Spleen (tissue), 11 donors: ENCODE measurements at regions not wholly inside any gene's neighbourhood (a gene's known extent, or its start where the extent isn't known, plus 50 kb on each side); places are given as distances from the start of the nearest gene placed in this dataset.
"Not testable (repeated sequence)": the region's sequence is repeated elsewhere in the genome, so short reads cannot be mapped to it uniquely, and the experiment has no call there.

Source experiments
- DNase-seq: peaks from one replicate; pipeline ENCODE4 v3.0.0-alpha.2; 2020
- H3K27ac ChIP-seq, 8 donors: fragments of 200-600 bp; sonication (generic) in 7 of 8; 1 replicate in 4 of 8; 2 replicates in 4 of 8; pipeline versions ENCODE4 v1.5.0 to v1.8.0; 2016 to 2021; ENCODE audit warnings: inconsistent platforms in 4 of 8, mild to moderate bottlenecking in 4 of 8, moderate library complexity in 1 of 8
- H3K27me3 ChIP-seq, 7 donors: fragments of 200-600 bp; sonication (generic) in 6 of 7; replicated peaks in 1 of 7; 1 replicate in 4 of 7; 2 replicates in 3 of 7; pipeline versions ENCODE4 v1.5.0 to v1.8.0; 2016 to 2021; ENCODE audit warnings: inconsistent platforms in 3 of 7, mild to moderate bottlenecking in 1 of 7
- H3K36me3 ChIP-seq, 6 donors: fragments of 200-600 bp; sonication (generic) in 5 of 6; 1 replicate in 4 of 6; 2 replicates in 2 of 6; pipeline versions ENCODE4 v1.5.0 to v1.8.0; 2016 to 2021; ENCODE audit warnings: inconsistent platforms in 2 of 6
- H3K4me1 ChIP-seq, 6 donors: fragments of 200-600 bp; sonication (generic) in 5 of 6; 1 replicate in 3 of 6; 2 replicates in 3 of 6; pipeline versions ENCODE4 v1.5.0 to v1.8.0; 2016 to 2021; ENCODE audit warnings: inconsistent platforms in 3 of 6
- H3K4me3 ChIP-seq, 8 donors: fragments of 200-600 bp; sonication (generic) in 7 of 8; 1 replicate in 4 of 8; 2 replicates in 4 of 8; pipeline versions ENCODE4 v1.5.0 to v1.8.0; 2016 to 2021; ENCODE audit warnings: inconsistent platforms in 4 of 8, mild to moderate bottlenecking in 4 of 8, moderate library complexity in 2 of 8
- H3K9me3 ChIP-seq, 8 donors: fragments of 200-600 bp; sonication (generic) in 7 of 8; 1 replicate in 4 of 8; 2 replicates in 4 of 8; pipeline versions ENCODE4 v1.5.0 to v1.8.0; 2016 to 2021; ENCODE audit warnings: inconsistent platforms in 4 of 8
- POLR2A ChIP-seq, 3 donors: fragments of 450-650 bp; IDR thresholded peaks; one replicate each; pipeline ENCODE4 v1.5.1; 2017; ENCODE audit warnings: antibody characterized with exemption in 3 of 3, mild to moderate bottlenecking in 1 of 3
- POLR2AphosphoS5 ChIP-seq, 3 donors: sonication (generic); formaldehyde crosslinking; IDR thresholded peaks; one replicate each; pipeline ENCODE4 v1.5.1; 2017; ENCODE audit warnings: antibody characterized with exemption in 3 of 3
- WGBS, 5 donors: extraction: QIAGEN DNeasy Blood & Tissue Kit in 3 of 5; methylation state at CpG; one replicate each; pipeline versions ENCODE4 v1.1.5 to v1.1.7; 2013 to 2018; 5-methylcytosine and 5-hydroxymethylcytosine counted together
- intact Hi-C: fragments of 100-400 bp; cut with DNase I; formaldehyde crosslinking; loops from one replicate; pipeline ENCODE4 v1.15.0; 2023; ENCODE audit warnings: low total_unique reads
- TF ChIP-seq, protein P1 (sequence below), 11 experiments: fragments of 200-600 bp in 7 of 11; fragments of 450-650 bp in 4 of 11; sonication (generic) in 4 of 11; IDR thresholded peaks in 8 of 11; conservative IDR thresholded peaks in 3 of 11; 1 replicate in 7 of 11; 2 replicates in 4 of 11; pipeline versions ENCODE4 v1.4.0 to v1.8.0; 2016 to 2021; ENCODE audit warnings: antibody characterized with exemption in 11 of 11, inconsistent platforms in 4 of 11, mild to moderate bottlenecking in 1 of 11
- donor health status: healthy with polysubstance abuse.
- donor health status: DM: no; HTN: no; CAD: no; lungs with moderate emphysema.
- donor health status: DM: no; HTN: no; CAD: no.
- donor health status: Bipolar disorder and iron deficiency.
- donor health status: healthy.
- donor health status: DM: no; HTN: no; CAD: no.
- donor health status: DM: yes; HTN: yes; CAD: no.

DNA sequence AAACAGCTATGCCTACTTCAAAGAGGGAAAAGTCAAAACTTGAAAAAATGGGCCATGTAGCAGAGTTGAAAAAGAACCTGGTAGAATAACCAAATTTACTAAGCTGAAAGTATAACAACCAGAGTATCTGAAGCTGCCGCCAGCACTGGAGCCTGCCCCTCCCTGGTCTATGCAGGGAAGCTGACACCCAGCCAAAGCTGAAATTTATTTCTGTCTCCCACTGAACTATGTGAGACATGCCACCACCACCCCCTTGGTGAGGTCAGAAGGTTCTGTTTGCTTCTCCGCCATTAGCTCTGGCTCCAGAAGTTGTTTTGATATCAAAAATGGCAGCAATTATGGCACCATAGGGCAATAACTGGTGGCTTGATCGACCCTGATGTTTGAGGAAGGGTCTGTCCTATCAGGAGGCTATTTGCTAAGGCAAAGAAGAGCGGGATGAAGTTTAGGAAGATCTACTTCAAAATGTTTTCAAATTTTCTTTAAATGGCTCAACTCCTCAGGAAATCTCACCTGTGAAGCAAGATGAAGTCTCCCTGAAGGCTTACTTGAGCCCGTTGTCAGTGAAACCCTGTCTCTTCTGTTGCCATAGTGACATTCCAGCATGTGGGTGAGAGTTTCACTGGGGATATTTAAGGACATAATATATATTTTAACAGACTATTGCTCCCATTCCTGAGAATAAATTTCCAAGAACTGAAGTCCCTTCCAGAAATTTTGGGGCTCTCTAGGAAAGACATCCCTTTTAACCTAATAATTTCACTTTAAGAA lies 122.0 kb downstream of the COPRS start:
- Histone ChIP-seq H3K9me3 (peaks cover 0 to 8% (median 0%) of the 10 kb centered on the region in 8 donors), H3K27me3 (no peaks in the 10 kb centered on the region), H3K36me3 (no peaks in the 10 kb centered on the region), H3K27ac (no peak overlapping the region), H3K4me1 (no peaks in the 10 kb centered on the region), H3K4me3 (no peak overlapping the region)
- TF ChIP-seq, protein P1, sequence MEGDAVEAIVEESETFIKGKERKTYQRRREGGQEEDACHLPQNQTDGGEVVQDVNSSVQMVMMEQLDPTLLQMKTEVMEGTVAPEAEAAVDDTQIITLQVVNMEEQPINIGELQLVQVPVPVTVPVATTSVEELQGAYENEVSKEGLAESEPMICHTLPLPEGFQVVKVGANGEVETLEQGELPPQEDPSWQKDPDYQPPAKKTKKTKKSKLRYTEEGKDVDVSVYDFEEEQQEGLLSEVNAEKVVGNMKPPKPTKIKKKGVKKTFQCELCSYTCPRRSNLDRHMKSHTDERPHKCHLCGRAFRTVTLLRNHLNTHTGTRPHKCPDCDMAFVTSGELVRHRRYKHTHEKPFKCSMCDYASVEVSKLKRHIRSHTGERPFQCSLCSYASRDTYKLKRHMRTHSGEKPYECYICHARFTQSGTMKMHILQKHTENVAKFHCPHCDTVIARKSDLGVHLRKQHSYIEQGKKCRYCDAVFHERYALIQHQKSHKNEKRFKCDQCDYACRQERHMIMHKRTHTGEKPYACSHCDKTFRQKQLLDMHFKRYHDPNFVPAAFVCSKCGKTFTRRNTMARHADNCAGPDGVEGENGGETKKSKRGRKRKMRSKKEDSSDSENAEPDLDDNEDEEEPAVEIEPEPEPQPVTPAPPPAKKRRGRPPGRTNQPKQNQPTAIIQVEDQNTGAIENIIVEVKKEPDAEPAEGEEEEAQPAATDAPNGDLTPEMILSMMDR (IDR thresholded peaks at IDR 0.05 in 8 of 11, conservative IDR thresholded peaks at IDR 0.05 in 3 of 11): no peak
- no peak for TF ChIP-seq POLR2AphosphoS5 (IDR thresholded peaks at IDR 0.05)
- TF ChIP-seq POLR2A (IDR thresholded peaks at IDR 0.05): no peak
- DNase-seq: no peak
- intact Hi-C loops: no loop called here
- 81 to 94% (median 86%) methylated on average over 5 of the region's 5 CpGs for WGBS, 5 donors

DNA sequence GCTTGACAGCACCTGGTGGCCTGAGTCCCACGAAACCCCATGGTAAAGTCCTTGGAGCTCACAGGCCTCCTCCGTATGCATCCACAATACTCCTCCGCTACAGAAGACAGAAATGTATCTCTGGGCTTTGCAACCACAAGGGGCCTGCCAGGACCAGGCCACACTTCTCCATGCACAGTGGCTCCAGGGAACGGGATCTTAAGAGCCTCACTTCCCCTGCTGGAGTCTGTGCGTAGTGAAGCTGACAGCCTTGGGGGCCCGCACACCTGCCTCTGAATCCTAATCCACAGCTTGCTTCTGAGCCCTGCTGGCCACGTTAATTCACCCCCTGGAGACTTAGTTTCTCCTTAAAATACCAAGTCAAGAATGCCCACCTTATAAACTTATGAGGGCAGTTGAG lies 125.7 kb downstream of the COPRS start:
- WGBS, 5 donors: 89 to 95% (median 92%) methylated on average over 4 to 7 of the region's 7 CpGs
- intact Hi-C loops: no loop called here
- Histone ChIP-seq H3K27me3 (no peaks in the 10 kb centered on the region), H3K9me3 (peaks cover 0 to 15% (median 2%) of the 10 kb centered on the region in 8 donors), H3K4me3 (no peak overlapping the region), H3K4me1 (peaks cover 0 to 4% (median 0%) of the 10 kb centered on the region in 6 donors), H3K36me3 (no peaks in the 10 kb centered on the region), H3K27ac (no peak overlapping the region)
- no peak for TF ChIP-seq POLR2A (IDR thresholded peaks at IDR 0.05)
- no peak for DNase-seq

DNA sequence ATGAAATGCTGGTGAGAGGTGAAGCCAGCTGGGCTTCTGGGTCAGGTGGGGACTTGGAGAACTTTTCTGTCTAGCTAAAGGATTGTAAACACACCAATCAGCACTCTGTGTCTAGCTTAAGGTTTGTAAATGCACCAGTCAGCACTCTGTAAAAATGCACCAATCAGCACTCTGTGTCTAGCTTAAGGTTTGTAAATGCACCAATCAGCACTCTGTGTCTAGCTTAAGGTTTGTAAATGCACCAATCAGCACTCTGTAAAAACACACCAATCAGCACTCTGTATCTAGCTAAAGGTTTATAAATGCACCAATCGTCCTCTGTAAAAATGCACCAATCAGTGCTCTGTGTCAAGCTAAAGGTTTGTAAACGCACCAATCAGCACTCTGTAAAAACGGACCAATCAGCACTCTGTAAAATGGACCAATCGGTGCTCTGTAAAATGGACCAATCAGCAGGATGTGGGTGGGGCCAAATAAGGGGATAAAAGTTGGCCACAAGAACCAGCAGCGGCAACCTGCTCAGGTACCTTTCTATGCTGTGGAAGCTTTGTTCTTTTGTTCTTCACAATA lies 127.4 kb downstream of the COPRS start:
- H3K4me1 ChIP-seq, intact Hi-C loops, H3K36me3 ChIP-seq, H3K27ac ChIP-seq, H3K4me3 ChIP-seq, DNase-seq, H3K27me3 ChIP-seq: not testable (repeated sequence)
- 93 to 96% (median 95%) methylated on average over 5 of the region's 5 CpGs for WGBS, 5 donors
- H3K9me3 ChIP-seq: peaks cover 0 to 12% (median 2%) of the 10 kb centered on the region in 8 donors

GRCh38 chr17:31731118-31731517 lies 127.9 kb downstream of the COPRS start:
- TF ChIP-seq, protein P1 (IDR thresholded peaks at IDR 0.05 in 8 of 11, conservative IDR thresholded peaks at IDR 0.05 in 3 of 11): no peak
- no peak for TF ChIP-seq POLR2AphosphoS5 (IDR thresholded peaks at IDR 0.05)
- no peak for TF ChIP-seq POLR2A (IDR thresholded peaks at IDR 0.05)
- no peak overlapping the region for H3K4me3 ChIP-seq
- peaks cover 0 to 5% (median 0%) of the 10 kb centered on the region in 6 donors for H3K4me1 ChIP-seq
- H3K9me3 ChIP-seq: peaks cover 0 to 7% (median 2%) of the 10 kb centered on the region in 8 donors
- intact Hi-C loops: no loop called here
- H3K36me3 ChIP-seq: no peaks in the 10 kb centered on the region
- no peak overlapping the region for H3K27ac ChIP-seq
- WGBS, 5 donors: 87 to 100% (median 89%) methylated on average over 2 to 3 of the region's 3 CpGs
- no peak for DNase-seq
- H3K27me3 ChIP-seq: no peaks in the 10 kb centered on the region

GRCh38 chr17:31726980-31727427 lies 132.0 kb downstream of the COPRS start:
- H3K4me1 ChIP-seq: peaks cover 0 to 19% (median 0%) of the 10 kb centered on the region in 6 donors
- H3K9me3 ChIP-seq: peaks cover 0 to 7% (median 2%) of the 10 kb centered on the region in 8 donors
- no peaks in the 10 kb centered on the region for H3K27me3 ChIP-seq
- TF ChIP-seq, protein P1 (IDR thresholded peaks at IDR 0.05 in 8 of 11, conservative IDR thresholded peaks at IDR 0.05 in 3 of 11): no peak
- TF ChIP-seq POLR2A (IDR thresholded peaks at IDR 0.05): no peak
- no peak for TF ChIP-seq POLR2AphosphoS5 (IDR thresholded peaks at IDR 0.05)
- WGBS, 5 donors: 88 to 98% (median 92%) methylated on average over 4 of the region's 4 CpGs
- no peak overlapping the region for H3K27ac ChIP-seq
- H3K36me3 ChIP-seq: no peaks in the 10 kb centered on the region
- intact Hi-C loops: no loop called here
- no peak for DNase-seq
- H3K4me3 ChIP-seq: no peak overlapping the region
